Endothelial cell (in vitro differentiated cells): ENCODE measurements at regions not wholly inside any gene's neighbourhood (a gene's known extent, or its start where the extent isn't known, plus 50 kb on each side); places are given as distances from the start of the nearest gene placed in this dataset.
"Not testable (repeated sequence)": the region's sequence is repeated elsewhere in the genome, so short reads cannot be mapped to it uniquely, and the experiment has no call there.

Source experiments
- DNase-seq: peaks from one replicate; pipeline ENCODE4 v3.0.0; 2021; ENCODE audit warnings: low spot score
- H3K27ac Mint-ChIP-seq: one replicate; pipeline ENCODE4 v1.8.0; 2021; ENCODE audit warnings: mixed read lengths, inconsistent platforms; ENCODE audit not compliant: unreplicated experiment
- H3K27me3 Mint-ChIP-seq: one replicate; pipeline ENCODE4 v1.8.0; 2021; ENCODE audit warnings: mild to moderate bottlenecking, moderate library complexity, mixed read lengths, inconsistent platforms; ENCODE audit not compliant: unreplicated experiment
- H3K36me3 Mint-ChIP-seq: one replicate; pipeline ENCODE4 v1.8.0; 2021; ENCODE audit warnings: mild to moderate bottlenecking, low read depth, mixed read lengths, inconsistent platforms; ENCODE audit not compliant: unreplicated experiment
- H3K4me1 Mint-ChIP-seq: one replicate; pipeline ENCODE4 v1.8.0; 2021; ENCODE audit warnings: mild to moderate bottlenecking, mixed read lengths, inconsistent platforms; ENCODE audit not compliant: unreplicated experiment
- H3K4me3 Mint-ChIP-seq: one replicate; pipeline ENCODE4 v1.8.0; 2021; ENCODE audit warnings: mild to moderate bottlenecking, mixed read lengths, inconsistent platforms; ENCODE audit not compliant: unreplicated experiment
- H3K9me3 Mint-ChIP-seq: one replicate; pipeline ENCODE4 v1.8.0; 2021; ENCODE audit warnings: mixed read lengths, inconsistent platforms; ENCODE audit not compliant: unreplicated experiment
- TF ChIP-seq, protein P1 (sequence below): fragments of 200-600 bp; sonication (generic); IDR thresholded peaks from one replicate; pipeline ENCODE4 v1.5.0; 2021; ENCODE audit warnings: antibody characterized with exemption; ENCODE audit not compliant: unreplicated experiment

DNA sequence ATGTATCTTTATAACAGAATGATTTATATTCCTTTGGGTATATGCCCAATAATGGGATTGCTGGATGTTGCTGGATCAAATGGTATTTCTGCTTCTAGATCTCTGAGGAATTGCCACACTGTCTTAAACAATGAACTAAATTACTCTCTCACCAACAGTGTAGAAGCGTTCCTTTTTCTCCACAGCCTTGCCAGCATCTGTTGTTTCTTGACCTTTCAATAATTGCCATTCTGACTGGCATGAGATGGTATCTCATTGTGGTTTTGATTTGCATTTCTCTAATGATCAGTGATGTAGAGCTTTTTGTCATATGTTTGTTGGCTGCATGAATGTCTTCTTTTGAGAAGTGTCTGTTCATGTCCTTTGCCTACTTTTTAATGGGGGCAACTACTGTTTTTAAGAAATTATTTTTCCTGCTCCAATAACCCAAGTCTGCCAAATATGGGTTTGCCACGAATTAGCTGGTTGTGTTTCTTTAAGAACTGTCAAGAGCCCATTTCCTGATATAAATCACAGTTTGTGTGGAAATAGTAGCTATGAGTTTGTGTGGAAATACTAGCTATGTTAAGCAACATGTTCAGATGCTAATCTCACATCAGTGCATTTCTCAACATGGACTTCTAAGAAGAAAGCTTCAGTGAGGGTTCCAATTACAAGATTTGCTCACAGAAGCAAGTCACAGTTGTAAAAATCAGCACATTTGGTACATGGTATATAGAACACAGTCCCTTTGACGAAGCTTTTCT is 259.4 kb downstream of the ANAPC1 start:
- Mint-ChIP-seq H3K36me3 (peaks cover 4% of the 10 kb centered on the region), H3K4me1 (peaks cover 2% of the 10 kb centered on the region), H3K9me3 (no peaks in the 10 kb centered on the region), H3K27ac (no peak overlapping the region), H3K4me3 (no peak overlapping the region), H3K27me3 (no peaks in the 10 kb centered on the region)
- no peak for DNase-seq
- TF ChIP-seq, protein P1, sequence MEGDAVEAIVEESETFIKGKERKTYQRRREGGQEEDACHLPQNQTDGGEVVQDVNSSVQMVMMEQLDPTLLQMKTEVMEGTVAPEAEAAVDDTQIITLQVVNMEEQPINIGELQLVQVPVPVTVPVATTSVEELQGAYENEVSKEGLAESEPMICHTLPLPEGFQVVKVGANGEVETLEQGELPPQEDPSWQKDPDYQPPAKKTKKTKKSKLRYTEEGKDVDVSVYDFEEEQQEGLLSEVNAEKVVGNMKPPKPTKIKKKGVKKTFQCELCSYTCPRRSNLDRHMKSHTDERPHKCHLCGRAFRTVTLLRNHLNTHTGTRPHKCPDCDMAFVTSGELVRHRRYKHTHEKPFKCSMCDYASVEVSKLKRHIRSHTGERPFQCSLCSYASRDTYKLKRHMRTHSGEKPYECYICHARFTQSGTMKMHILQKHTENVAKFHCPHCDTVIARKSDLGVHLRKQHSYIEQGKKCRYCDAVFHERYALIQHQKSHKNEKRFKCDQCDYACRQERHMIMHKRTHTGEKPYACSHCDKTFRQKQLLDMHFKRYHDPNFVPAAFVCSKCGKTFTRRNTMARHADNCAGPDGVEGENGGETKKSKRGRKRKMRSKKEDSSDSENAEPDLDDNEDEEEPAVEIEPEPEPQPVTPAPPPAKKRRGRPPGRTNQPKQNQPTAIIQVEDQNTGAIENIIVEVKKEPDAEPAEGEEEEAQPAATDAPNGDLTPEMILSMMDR: no peak

DNA sequence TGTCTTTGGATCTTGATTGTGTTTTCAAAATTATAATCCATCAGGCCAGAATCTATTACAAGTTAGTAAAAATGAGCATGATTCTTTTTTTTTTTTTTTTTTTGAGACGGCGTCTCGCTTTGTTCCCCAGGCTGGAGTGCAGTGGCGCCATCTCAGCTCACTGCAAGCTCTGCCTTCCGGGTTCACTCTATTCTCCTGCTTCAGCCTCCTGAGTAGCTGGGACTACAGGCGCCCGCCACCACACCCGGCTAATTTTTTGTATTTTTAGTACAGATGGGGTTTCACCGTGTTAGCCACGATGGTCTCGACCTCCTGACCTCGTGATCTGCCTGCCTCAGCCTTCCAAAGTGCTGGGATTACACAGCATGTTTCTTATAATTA is 258.8 kb downstream of the ANAPC1 start:
- not testable (repeated sequence) for H3K4me3 Mint-ChIP-seq, H3K4me1 Mint-ChIP-seq, DNase-seq, H3K27me3 Mint-ChIP-seq, H3K9me3 Mint-ChIP-seq, H3K36me3 Mint-ChIP-seq, H3K27ac Mint-ChIP-seq

DNA sequence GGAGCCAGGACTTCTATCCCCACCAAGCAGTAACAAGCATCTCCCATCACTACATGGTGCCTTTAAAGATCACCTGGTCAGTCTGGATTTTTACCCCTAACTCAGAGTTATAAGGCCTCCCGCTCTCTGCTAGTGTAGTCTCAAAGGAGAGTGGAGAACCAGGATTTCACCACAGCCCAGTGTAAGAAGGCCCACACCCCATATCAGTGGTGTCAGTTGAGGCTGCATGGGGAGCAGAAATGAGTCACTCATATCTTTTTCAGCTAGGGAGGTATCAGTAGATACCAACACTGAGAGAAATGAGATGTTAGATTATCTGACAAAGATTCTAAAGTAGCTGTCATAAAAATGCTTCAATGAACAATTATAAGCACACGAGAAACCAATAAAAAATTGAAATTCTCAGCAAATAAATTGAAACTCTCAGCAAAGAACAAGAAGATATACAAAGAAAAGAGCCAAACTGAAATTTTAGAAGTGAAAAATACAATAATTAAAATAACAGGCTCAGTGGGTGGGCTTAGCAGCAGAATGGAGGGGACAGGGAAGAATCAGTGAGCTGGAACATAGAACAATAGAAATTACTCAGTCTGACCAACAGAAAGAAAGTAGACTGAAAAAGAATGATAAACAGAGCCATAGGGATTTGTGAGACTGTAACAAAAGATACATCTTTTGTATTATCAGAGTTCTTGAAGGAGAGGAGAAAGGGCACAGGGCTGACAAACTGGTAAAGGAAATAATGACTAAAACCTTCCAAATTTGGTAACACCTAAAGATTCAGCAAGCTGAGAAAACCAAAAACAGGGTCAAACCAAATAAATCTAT is 257.7 kb downstream of the ANAPC1 start:
- no peaks in the 10 kb centered on the region for H3K9me3 Mint-ChIP-seq
- H3K36me3 Mint-ChIP-seq: peaks cover 4% of the 10 kb centered on the region
- no peaks in the 10 kb centered on the region for H3K4me1 Mint-ChIP-seq
- DNase-seq: no peak
- no peak overlapping the region for H3K4me3 Mint-ChIP-seq
- TF ChIP-seq, protein P1: no peak
- no peak overlapping the region for H3K27ac Mint-ChIP-seq
- no peaks in the 10 kb centered on the region for H3K27me3 Mint-ChIP-seq

DNA sequence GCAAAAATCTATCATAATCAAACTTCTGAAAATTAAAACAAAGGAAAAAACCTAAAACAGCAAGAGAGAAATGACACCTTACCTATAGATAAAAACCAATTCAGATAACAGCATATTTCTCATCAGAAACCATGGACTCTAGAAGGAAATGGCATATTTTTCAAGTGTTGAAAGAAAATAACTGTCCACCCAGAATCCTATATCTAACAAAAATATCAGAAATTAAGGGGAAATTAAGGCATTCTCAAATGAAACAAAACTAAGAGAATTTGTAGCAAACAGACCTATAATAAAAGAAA is 257.2 kb downstream of the ANAPC1 start:
- Mint-ChIP-seq H3K9me3 (no peaks in the 10 kb centered on the region), H3K4me3 (no peak overlapping the region), H3K27me3 (no peaks in the 10 kb centered on the region), H3K27ac (no peak overlapping the region), H3K4me1 (no peaks in the 10 kb centered on the region), H3K36me3 (peaks cover 4% of the 10 kb centered on the region)
- TF ChIP-seq, protein P1: no peak
- DNase-seq: no peak

DNA sequence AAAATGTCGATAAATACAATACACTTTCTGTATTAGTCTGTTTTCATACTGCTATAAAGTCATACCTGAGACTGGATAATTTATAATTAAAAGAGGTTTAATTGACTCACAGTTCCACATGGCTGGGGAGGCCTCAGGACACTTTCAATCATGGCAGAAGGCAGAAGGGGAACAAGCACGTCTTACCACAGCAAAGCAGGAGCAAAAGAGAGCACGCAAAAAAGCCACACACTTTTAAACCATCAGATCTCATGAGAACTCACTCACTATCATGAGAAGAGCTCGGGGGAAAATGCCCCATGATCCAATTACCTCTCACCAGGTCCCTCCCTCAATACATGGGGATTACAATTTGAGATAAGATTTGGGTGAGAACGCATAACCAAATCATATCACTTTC is 256.7 kb downstream of the ANAPC1 start:
- Mint-ChIP-seq H3K4me1 (no peaks in the 10 kb centered on the region), H3K27ac (no peak overlapping the region), H3K27me3 (no peaks in the 10 kb centered on the region), H3K4me3 (no peak overlapping the region), H3K9me3 (no peaks in the 10 kb centered on the region), H3K36me3 (peaks cover 4% of the 10 kb centered on the region)
- TF ChIP-seq, protein P1: no peak
- no peak for DNase-seq
